Glomerular visceral epithelial cell (primary cell): ENCODE measurements at regions not wholly inside any gene's neighbourhood (a gene's known extent, or its start where the extent isn't known, plus 50 kb on each side); places are given as distances from the start of the nearest gene placed in this dataset.
"Not testable (repeated sequence)": the region's sequence is repeated elsewhere in the genome, so short reads cannot be mapped to it uniquely, and the experiment has no call there.

ENCODE experiments used
- DNase-seq: peaks from one replicate; pipeline ENCODE4 v3.0.0-alpha.2; 2016; ENCODE audit errors: extremely low spot score

DNA sequence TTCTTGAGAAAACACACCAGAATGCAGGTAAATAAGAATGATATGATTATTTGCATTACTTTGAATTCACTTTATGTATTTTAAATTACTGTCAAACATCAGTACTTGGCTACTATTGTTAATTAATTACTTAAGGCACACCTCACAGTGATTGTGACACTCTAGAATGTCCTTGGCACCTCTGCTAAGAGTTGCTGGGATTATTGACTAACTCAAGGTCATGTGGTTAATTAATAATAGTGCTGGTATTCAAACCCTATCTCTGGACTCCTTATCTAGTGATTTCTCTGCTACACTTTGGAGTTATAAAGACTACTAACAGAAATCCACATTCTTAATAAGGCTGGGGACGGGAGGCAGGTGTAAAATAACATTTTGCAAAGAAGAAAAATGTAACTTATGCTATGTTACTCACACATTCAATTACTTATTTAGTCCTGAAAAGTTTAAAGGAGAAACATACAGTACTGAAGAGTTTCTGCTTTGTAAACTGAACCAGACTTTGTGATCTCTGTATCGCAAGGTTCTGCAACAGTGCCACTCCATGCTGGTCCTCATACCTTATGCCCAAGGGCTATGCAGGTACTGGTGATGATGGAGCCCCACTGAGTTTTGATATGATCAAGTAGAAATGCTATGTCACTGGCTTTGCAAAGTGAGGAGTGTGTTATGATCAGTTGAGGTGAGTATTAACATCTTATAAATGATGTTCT lies 242.7 kb downstream of the MID1IP1 start:
- no peak for DNase-seq

DNA sequence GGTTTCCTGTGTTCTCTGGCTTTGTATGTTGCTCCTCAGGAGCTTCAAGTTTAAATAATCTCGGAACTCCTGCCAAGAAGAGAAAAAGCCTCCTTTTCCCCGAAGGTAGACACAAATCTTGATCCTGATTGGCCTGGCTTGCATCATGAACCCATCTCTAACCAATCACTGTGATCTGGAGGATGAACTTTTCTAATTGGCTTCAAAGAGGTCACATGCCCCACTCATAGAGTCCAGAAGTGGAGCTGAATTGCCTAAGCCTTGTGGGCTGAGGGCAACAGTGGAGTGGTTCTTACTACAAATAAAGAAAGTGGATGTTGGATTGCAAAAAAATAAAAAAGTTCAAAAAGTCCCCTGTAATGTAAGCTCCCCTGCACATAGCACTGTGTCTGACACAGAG lies 245.9 kb downstream of the MID1IP1 start:
- DNase-seq: no peak

DNA sequence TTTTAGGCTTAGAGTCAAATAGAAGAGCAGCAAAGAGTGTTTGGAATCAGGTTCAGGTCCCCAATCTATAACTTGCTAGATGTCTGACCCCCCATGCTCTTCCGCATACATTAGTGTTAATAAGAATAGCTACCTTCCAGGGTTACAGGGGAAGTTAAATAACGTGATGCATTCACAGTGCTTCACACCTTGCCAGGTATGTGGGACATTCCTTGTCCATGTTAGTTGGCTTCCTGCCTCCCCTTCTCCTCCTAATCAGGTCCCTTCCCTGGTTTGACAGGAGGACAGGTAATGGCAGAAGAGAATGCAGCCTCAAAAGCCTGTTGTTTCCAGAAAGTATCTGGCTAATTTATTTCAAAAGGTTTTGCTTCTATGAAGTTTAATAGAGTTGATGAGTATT lies 248.7 kb downstream of the MID1IP1 start:
- no peak for DNase-seq

GRCh38 chrX:39050427-39050826 lies 249.2 kb downstream of the MID1IP1 start:
- no peak for DNase-seq

GRCh38 chrX:39052751-39053150 lies 251.5 kb downstream of the MID1IP1 start:
- DNase-seq: no peak

GRCh38 chrX:39058724-39059123 lies 257.5 kb downstream of the MID1IP1 start:
- DNase-seq: no peak

DNA sequence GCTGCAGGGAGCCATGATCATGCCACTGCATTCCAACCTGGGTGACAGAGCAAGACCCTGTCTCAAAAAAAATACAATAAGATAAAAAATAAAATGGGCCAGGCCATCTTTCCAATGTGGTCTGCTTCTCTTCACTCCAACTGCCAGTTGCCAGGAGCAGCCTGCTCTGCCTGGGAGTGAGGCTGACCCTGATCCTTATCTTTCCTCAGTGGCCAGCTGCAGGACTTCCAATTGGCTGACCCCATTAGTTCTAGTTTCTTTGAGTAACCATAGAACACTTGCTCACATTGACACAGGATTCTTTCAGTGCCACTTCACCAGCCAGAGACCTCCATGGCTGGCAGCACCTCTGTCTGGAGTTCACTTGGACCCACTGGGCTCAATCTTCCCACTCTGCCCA lies 258.6 kb downstream of the MID1IP1 start:
- no peak for DNase-seq

- DNase-seq: no peak
Measured at GRCh38 chrX:39063037-39063436, 261.8 kb downstream of the MID1IP1 start.

DNA sequence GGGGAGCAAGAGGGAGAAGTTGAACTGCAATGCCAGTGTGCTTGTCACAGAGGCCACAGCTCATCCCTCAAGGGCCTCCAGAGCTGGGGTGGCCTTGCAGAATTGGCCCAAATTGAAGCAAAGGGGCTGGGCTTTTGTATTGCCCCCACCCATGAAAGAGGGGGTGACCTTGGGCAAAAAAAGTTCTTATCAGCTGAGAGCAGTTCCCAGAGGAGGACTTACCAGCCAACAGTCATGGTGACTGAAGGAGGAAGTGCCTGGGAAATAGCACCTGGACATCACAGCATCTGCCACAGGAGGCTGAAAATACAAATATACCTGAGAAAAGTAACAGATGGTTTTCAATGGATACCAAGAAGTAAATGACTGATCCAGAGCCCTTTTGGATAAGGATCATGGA lies 262.4 kb downstream of the MID1IP1 start:
- DNase-seq: no peak

GRCh38 chrX:39065051-39065871 lies 264.0 kb downstream of the MID1IP1 start:
- no peak for DNase-seq

DNA sequence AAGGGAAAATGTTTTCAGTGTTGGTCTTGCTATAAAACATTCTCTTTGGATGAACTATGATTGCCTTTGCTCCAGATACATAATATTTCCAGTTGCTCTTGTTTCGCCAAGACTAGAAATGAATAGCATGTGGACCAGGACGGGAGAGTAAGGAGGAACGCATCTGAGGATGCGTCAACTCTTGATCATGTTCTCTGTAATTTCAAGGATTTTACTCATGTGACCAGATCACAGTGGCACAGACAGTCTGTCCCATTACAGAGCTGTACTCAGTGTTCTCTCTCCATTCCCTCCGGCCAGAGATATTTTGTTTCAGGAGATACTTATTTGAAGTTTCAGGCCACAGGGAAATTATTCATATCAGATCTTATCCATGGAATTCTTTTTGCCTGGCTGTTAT lies 266.6 kb downstream of the MID1IP1 start:
- DNase-seq: no peak

- DNase-seq: not testable (repeated sequence)
Measured at GRCh38 chrX:39068634-39069033, 267.4 kb downstream of the MID1IP1 start.

DNA sequence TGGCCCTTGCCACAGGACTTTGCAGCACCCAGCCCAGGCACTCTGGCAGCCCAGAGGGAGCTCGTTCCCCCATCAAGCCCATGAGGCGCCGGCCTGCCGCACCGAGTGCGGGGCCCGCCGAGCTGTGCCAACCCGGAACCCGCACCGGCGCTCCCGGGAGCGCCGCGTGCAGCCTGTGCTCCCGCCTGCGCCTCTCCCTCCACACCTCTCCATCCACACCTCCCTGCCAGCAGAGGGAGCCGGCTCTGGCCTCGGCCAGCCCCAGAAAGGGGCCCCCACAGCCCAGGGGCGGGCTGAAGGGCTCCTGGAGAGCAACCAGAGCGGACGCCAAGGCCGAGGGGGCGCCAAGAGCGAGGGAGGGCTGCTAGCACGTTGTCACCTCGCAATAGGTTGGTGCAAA lies 268.8 kb downstream of the MID1IP1 start:
- DNase-seq: no peak

DNA sequence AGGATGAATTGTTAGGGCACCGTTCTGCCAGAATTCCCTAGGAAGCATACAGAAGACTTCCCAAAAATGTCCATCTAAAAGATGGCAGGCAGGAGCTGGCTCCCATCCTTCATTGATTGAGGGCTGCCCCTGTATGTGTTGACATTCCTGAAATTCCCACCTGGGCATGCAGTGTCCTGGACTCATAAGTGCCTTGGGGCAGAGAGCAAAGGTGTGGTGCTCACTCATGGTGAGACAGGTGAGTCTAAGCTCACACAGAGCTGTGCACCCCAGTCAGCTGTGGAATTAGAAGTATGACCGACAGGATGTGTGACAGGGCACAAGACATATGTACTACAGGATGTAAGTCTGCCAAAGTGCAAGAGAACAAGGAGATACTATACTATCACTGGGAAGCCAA lies 271.9 kb downstream of the MID1IP1 start:
- no peak for DNase-seq

DNA sequence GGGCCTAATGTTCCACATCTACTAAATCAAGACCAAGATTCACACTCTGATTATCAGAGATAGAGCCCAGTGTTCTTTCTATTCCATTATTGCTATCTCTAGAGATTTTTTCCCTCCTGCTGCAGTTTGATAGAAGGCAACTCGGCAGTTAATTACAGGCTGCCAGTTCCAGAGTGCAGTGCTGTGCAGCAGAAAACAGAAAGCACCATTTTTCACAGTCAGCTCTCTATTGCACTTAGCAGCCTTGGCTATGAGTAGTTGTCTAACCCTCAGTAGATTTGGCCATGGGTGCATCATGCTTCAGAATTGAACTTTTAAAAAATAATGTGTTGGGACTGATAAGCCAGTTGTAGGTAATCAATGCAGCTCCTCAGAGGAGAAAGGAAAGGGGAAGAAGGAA lies 295.3 kb downstream of the MID1IP1 start:
- no peak for DNase-seq

DNA sequence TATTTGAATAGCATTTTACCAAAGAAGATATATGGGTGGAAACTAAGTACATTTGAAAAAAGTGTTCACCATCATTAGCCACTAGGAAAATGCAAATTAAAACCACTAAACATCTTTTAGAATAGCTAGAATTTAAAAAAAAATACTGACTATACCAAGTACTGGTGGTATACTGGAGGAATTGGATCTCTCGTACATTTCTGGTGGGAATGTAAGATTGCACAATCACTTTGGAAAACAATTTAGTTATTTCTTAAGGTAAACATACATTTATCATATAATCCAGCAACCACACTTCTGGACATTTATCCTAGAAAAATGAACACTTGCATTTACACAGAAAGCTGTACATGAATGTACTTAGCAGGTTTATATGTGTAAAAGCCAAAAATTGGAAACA lies 303.5 kb downstream of the MID1IP1 start:
- no peak for DNase-seq

DNA sequence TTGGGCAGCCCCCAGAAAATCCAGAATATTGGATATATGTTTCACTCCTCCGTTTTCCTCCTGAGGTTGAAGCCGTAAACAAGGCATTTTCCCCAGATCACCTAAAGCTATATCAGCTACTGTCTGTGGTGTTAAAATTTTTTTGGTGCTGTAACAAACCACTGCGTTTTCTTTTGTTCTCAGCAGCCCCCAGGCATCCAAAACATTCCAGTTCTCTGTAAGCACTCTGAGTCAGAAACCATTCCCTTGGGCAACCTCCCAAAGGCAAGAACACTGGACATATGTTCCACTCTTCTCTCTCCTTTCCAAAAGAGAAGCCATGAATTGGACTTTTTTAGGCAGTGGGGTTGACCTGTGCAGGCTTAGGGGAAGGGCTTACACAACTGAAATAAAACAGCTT lies 310.9 kb downstream of the MID1IP1 start:
- DNase-seq: no peak

GRCh38 chrX:39115166-39115565 lies 313.9 kb downstream of the MID1IP1 start:
- no peak for DNase-seq

GRCh38 chrX:39117101-39117500 lies 315.8 kb downstream of the MID1IP1 start:
- no peak for DNase-seq

GRCh38 chrX:39121903-39122302 lies 320.6 kb downstream of the MID1IP1 start:
- DNase-seq: no peak

DNA sequence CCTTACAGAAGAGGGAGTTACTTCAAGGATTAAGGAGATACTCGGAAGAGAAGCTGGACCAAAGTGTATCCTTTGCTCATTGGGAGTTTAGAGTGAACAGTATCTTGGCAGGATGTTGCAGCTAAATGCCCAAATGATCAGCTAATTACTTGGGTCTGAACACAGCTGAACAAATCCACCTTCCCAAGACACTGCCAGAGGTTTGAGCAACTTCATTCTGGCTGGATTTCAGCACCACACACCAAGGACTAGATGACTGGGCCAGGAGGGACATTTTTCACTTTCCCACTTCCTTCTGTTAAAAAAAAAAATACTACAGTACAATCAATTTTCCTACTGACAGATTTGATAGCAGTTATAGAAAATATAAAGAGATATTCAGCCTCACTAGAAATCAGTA lies 324.6 kb downstream of the MID1IP1 start:
- no peak for DNase-seq

GRCh38 chrX:39133971-39134370 lies 332.7 kb downstream of the MID1IP1 start:
- DNase-seq: no peak

DNA sequence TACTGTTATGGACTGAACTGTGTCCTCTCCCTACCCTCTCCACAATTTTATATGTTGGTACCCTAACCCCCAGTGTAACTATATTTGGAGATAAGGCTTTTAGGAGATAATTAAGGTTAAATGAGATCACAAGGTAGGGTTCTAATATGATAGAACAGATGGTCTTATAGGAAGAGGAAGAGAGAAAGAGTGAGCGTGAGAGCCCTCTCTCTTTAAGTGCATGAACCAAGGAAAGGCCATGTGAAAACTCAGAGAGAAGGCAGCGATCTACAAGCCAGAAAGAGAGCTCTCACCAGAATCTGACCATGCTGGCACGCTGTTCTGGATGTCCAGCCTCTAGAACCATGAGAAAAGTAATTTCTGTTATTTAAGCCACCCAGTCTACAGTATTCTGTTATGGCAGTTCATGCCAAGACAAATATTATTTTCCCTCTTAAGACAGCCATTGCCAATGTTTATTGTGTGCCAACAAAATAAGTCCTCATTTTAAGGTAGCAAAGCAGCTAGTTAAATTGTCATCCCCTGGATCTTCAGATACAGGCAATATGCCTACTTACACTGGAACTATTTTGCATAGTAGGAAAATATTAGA lies 336.2 kb downstream of the MID1IP1 start:
- DNase-seq: no peak
